Muscle layer of colon (tissue), 2 donors: ENCODE measurements at regions not wholly inside any gene's neighbourhood (a gene's known extent, or its start where the extent isn't known, plus 50 kb on each side); places are given as distances from the start of the nearest gene placed in this dataset.

ENCODE experiments used
- H3K27ac ChIP-seq: one replicate; pipeline ENCODE4 v1.7.0; 2013; ENCODE audit warnings: low read depth, mild to moderate bottlenecking, low read length, moderate library complexity
- H3K27me3 ChIP-seq, 2 donors: one replicate each; pipeline ENCODE4 v1.7.0; 2013; ENCODE audit warnings: low read length in 2 of 2, mild to moderate bottlenecking in 2 of 2; ENCODE audit not compliant: insufficient read depth in 2 of 2, control insufficient read depth in 1 of 2
- H3K36me3 ChIP-seq: one replicate; pipeline ENCODE4 v1.7.0; 2013; ENCODE audit warnings: mild to moderate bottlenecking, low read length; ENCODE audit not compliant: insufficient read depth
- H3K4me1 ChIP-seq: one replicate; pipeline ENCODE4 v1.7.0; 2013; ENCODE audit warnings: mild to moderate bottlenecking, low read length; ENCODE audit not compliant: insufficient read depth
- H3K4me3 ChIP-seq, 2 donors: one replicate each; pipeline ENCODE4 v1.7.0; 2013; ENCODE audit warnings: low read length in 2 of 2, low read depth in 1 of 2, mild to moderate bottlenecking in 1 of 2, moderate library complexity in 1 of 2
- H3K9ac ChIP-seq: one replicate; pipeline ENCODE4 v1.7.0; 2013; ENCODE audit warnings: low read length
- H3K9me3 ChIP-seq: one replicate; pipeline ENCODE4 v1.7.0; 2013; ENCODE audit warnings: mild to moderate bottlenecking, low read length
- donor health status: abdominal sarcoma.
- donor health status: Adenocarcinoma of cecum.

- Histone ChIP-seq H3K9ac (no peak overlapping the region), H3K4me3 (no peak overlapping the region), H3K4me1 (peaks cover 8% of the 10 kb centered on the region), H3K9me3 (no peaks in the 10 kb centered on the region), H3K27me3 (no peaks in the 10 kb centered on the region), H3K36me3 (no peaks in the 10 kb centered on the region), H3K27ac (no peak overlapping the region)
Observed at GRCh38 chr16:9330095-9330494, 238.7 kb downstream of the HAPSTR1 start.

GRCh38 chr16:9331503-9331902 is 240.1 kb downstream of the HAPSTR1 start:
- no peak overlapping the region for H3K4me3 ChIP-seq
- H3K36me3 ChIP-seq, result no peaks in the 10 kb centered on the region
- no peak overlapping the region for H3K9ac ChIP-seq
- H3K9me3 ChIP-seq, result no peaks in the 10 kb centered on the region
- no peaks in the 10 kb centered on the region for H3K27me3 ChIP-seq
- H3K27ac ChIP-seq, result no peak overlapping the region
- H3K4me1 ChIP-seq, result peaks cover 8% of the 10 kb centered on the region

GRCh38 chr16:9332574-9333148 is 241.2 kb downstream of the HAPSTR1 start:
- H3K4me1 ChIP-seq, result peaks cover 8% of the 10 kb centered on the region
- H3K9ac ChIP-seq, result no peak overlapping the region
- H3K4me3 ChIP-seq, result no peak overlapping the region
- no peak overlapping the region for H3K27ac ChIP-seq
- H3K9me3 ChIP-seq, result no peaks in the 10 kb centered on the region
- H3K27me3 ChIP-seq, result no peaks in the 10 kb centered on the region
- H3K36me3 ChIP-seq, result no peaks in the 10 kb centered on the region

GRCh38 chr16:9333469-9333868 is 242.0 kb downstream of the HAPSTR1 start:
- H3K4me1 ChIP-seq, result peaks cover 8% of the 10 kb centered on the region
- no peak overlapping the region for H3K4me3 ChIP-seq
- H3K9me3 ChIP-seq, result no peaks in the 10 kb centered on the region
- H3K36me3 ChIP-seq, result no peaks in the 10 kb centered on the region
- H3K27ac ChIP-seq, result no peak overlapping the region
- no peaks in the 10 kb centered on the region for H3K27me3 ChIP-seq
- H3K9ac ChIP-seq, result no peak overlapping the region

GRCh38 chr16:9334103-9334502 is 242.7 kb downstream of the HAPSTR1 start:
- Histone ChIP-seq H3K36me3 (no peaks in the 10 kb centered on the region), H3K9me3 (no peaks in the 10 kb centered on the region), H3K27ac (no peak overlapping the region), H3K4me3 (no peak overlapping the region), H3K9ac (no peak overlapping the region), H3K27me3 (no peaks in the 10 kb centered on the region), H3K4me1 (peaks cover 8% of the 10 kb centered on the region)

DNA sequence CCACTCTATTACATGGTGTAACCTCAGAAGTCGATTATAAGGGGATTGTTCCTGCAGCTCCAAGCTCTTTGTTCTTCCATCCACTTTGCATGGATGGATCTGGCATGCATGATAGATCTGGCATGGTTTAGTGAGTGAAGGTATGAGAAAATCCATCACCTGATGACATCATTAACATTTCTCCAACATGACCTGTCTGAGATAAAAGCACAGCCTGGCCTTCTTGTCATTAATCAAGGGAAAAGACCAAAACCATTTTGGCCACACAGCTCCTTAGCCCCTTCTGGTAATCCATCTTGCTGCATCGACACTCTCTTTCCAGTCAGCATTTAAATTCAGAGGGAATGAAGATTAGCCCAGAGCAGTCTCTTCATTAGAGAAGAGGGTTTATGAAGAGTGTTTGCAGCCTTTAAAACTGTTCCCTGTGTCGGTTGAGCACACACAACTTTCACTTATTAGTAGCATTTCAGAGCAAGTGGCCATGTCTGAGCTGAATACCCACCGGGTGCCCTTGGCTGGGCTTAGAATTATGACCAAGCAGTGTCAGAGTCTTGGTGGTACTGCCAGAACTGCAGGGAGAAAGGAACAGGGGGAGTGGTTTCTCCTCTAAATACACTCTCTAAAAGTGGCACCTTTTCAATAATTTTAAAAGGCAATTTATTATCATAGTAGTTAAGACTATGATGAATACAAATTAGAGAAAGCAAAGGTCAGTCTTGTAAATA is 246.0 kb downstream of the HAPSTR1 start:
- Histone ChIP-seq H3K9ac (no peak overlapping the region), H3K4me1 (peaks cover 2% of the 10 kb centered on the region), H3K36me3 (no peaks in the 10 kb centered on the region), H3K27me3 (no peaks in the 10 kb centered on the region), H3K4me3 (no peak overlapping the region), H3K27ac (no peak overlapping the region), H3K9me3 (no peaks in the 10 kb centered on the region)

GRCh38 chr16:9338068-9338467 is 246.6 kb downstream of the HAPSTR1 start:
- no peaks in the 10 kb centered on the region for H3K36me3 ChIP-seq
- no peak overlapping the region for H3K4me3 ChIP-seq
- H3K27me3 ChIP-seq, result no peaks in the 10 kb centered on the region
- H3K9me3 ChIP-seq, result no peaks in the 10 kb centered on the region
- H3K9ac ChIP-seq, result no peak overlapping the region
- H3K27ac ChIP-seq, result no peak overlapping the region
- peaks cover 8% of the 10 kb centered on the region for H3K4me1 ChIP-seq

GRCh38 chr16:9338510-9338909 is 247.1 kb downstream of the HAPSTR1 start:
- Histone ChIP-seq H3K4me1 (peaks cover 12% of the 10 kb centered on the region), H3K27ac (no peak overlapping the region), H3K27me3 (no peaks in the 10 kb centered on the region), H3K4me3 (no peak overlapping the region), H3K36me3 (no peaks in the 10 kb centered on the region), H3K9me3 (no peaks in the 10 kb centered on the region), H3K9ac (no peak overlapping the region)

DNA sequence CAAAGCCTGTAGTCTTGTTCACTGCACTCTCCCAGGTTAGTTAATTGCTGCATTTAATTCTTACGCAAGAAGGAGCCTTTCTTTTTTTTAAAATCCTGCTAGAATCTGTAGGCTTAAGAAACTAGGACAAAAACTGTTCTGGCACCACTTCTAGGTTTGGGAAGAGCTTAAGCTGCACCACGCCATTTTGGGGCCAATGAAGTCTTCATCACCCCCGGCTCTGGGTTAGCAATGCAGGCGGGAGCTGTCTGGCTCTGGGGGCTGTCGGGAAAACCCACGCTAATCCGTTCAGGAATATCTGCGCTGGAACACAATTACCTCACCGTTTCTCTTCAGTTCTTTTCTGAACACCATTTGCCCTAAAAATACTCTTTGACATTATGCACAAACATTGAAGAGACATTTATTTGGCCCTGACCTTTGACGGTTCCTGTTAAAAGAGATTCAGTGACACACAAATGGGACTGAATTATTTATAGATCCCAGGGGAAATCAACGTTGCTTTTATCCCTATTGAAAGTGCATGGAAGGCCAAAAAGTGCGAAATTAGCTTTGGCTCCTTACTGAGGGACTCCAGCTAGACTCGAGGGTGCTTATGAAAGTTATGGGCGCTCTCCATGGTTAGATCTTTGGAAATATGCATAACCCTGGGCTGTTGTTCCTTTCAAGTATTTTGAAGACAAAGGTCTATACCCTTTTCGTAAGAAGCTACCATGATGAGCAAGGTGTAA is 249.2 kb downstream of the HAPSTR1 start:
- H3K36me3 ChIP-seq, result no peaks in the 10 kb centered on the region
- no peak overlapping the region for H3K4me3 ChIP-seq
- no peak overlapping the region for H3K27ac ChIP-seq
- H3K27me3 ChIP-seq, result no peaks in the 10 kb centered on the region
- H3K9me3 ChIP-seq, result no peaks in the 10 kb centered on the region
- peaks cover 18% of the 10 kb centered on the region for H3K4me1 ChIP-seq
- H3K9ac ChIP-seq, result no peak overlapping the region

- Histone ChIP-seq H3K36me3 (no peaks in the 10 kb centered on the region), H3K27me3 (no peaks in the 10 kb centered on the region), H3K4me3 (no peak overlapping the region), H3K9ac (no peak overlapping the region), H3K27ac (no peak overlapping the region), H3K9me3 (no peaks in the 10 kb centered on the region), H3K4me1 (peaks cover 21% of the 10 kb centered on the region)
Observed at GRCh38 chr16:9343276-9343675, 251.8 kb downstream of the HAPSTR1 start.

DNA sequence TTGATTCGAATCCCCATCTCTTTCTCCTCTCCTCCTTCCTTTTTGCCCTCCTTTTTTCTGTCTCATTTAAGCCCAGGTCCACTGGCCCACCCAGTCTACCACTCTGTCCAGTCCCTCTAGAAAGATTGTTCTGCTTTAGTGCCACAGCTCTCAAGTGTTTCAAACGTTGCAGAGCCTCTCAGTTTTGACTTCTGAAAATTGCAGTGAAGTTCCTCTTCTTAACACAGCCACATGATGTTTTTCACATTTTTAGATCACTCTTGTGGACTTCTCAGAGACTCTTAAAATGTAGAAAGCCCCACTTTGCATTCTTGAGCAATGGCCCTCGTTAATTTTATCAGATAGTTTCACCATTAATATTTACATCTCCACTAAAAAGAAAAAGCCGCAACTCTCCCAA is 253.1 kb downstream of the HAPSTR1 start:
- no peak overlapping the region for H3K27ac ChIP-seq

More for the DNA sequence above, 253.1 kb downstream of the HAPSTR1 start:
- Histone ChIP-seq H3K4me3 (no peak overlapping the region), H3K36me3 (no peaks in the 10 kb centered on the region), H3K27me3 (no peaks in the 10 kb centered on the region), H3K4me1 (peaks cover 21% of the 10 kb centered on the region), H3K9ac (no peak overlapping the region), H3K9me3 (no peaks in the 10 kb centered on the region)
